Effector memory CD8-positive, alpha-beta T cell (primary cell): ENCODE measurements at regions not wholly inside any gene's neighbourhood (a gene's known extent, or its start where the extent isn't known, plus 50 kb on each side); places are given as distances from the start of the nearest gene placed in this dataset.

Experiments used
- ATAC-seq: fragments of 150-1000 bp; cut with Tn5 transposase; replicated peaks from 2 replicates; pipeline ENCODE4 v1.10.0; 2021; ENCODE audit warnings: mild to moderate bottlenecking, moderate library complexity
- DNase-seq, 3 experiments: peaks; one replicate each; pipeline ENCODE4 v3.0.0; 2021
- H3K27ac Mint-ChIP-seq, 2 donors: one replicate each; pipeline ENCODE4 v1.8.0; 2022; ENCODE audit warnings: mild to moderate bottlenecking in 2 of 2, mixed read lengths in 2 of 2, moderate library complexity in 2 of 2
- H3K27me3 Mint-ChIP-seq, 2 donors: one replicate each; pipeline ENCODE4 v1.8.0; 2022; ENCODE audit warnings: mixed read lengths in 2 of 2
- H3K36me3 Mint-ChIP-seq: one replicate; pipeline ENCODE4 v1.8.0; 2022; ENCODE audit warnings: mild to moderate bottlenecking, moderate library complexity, mixed read lengths; ENCODE audit not compliant: insufficient read depth
- H3K4me1 Mint-ChIP-seq, 2 donors: one replicate each; pipeline ENCODE4 v1.8.0; 2022; ENCODE audit warnings: low read depth in 2 of 2, mixed read lengths in 2 of 2
- H3K4me3 Mint-ChIP-seq, 2 donors: one replicate each; pipeline ENCODE4 v1.8.0; 2022; ENCODE audit warnings: mild to moderate bottlenecking in 2 of 2, mixed read lengths in 2 of 2, moderate library complexity in 2 of 2
- H3K9me3 Mint-ChIP-seq, 2 donors: one replicate each; pipeline ENCODE4 v1.8.0; 2022; ENCODE audit warnings: mixed read lengths in 2 of 2

DNA sequence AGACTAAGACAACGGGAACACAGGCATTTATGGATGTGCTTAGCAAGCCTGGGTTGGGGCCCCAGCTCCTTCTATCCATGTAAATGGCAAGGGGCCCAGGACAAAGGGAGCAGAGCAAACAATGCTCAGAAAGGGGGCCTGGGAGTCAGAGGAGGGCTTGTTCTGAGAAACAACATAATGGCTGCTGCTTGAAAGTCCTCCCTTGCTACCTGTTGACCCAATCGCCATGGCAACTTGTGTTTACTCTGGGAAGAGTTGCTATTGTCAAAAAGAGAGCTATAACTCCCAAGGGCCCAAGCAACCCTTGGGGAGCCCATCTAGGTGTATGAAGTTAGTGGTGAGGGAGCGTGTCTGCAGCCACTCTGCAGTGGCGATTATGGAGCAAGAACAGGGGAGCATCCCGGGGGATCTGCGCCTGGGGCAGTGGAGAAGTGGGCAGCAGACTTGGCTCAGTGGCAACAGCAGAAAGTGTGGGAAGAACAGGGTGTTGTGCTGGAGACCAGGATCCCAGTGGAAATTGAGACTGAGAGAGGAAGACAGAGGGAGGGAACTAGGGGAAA lies 118.7 kb upstream of the NLRP1 start:
- Mint-ChIP-seq H3K9me3 (peaks cover 0 to 2% of the 10 kb centered on the region in 2 donors), H3K4me3 (no peak overlapping the region), H3K27ac (no peak overlapping the region), H3K4me1 (no peaks in the 10 kb centered on the region), H3K27me3 (peaks cover 47 to 78% of the 10 kb centered on the region in 2 donors), H3K36me3 (no peaks in the 10 kb centered on the region)
- DNase-seq = no peak
- ATAC-seq = no peak

DNA sequence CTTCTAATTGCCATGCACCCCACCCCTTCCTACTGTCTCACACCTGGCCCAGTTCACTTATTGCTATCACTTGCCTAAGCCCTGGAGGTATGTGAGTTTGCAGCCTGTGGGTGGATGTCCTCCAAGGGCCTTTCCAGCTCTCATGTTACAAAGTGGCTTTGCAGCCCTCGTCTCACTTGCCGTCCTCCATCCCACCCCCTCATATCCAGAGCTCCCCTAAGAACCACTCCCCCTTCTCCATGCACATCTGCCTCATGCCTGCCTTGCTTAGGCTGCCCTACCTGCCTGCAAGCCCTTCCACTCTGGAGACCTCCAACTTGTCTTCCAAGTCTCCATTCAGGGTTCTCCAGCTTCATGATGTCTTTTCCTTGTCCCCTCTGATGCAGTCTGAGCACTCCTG lies 119.4 kb upstream of the NLRP1 start:
- Mint-ChIP-seq H3K4me1 (no peaks in the 10 kb centered on the region), H3K4me3 (no peak overlapping the region), H3K36me3 (no peaks in the 10 kb centered on the region), H3K27me3 (peaks cover 48 to 74% of the 10 kb centered on the region in 2 donors), H3K27ac (no peak overlapping the region), H3K9me3 (peaks cover 0 to 2% of the 10 kb centered on the region in 2 donors)
- no peak for DNase-seq
- ATAC-seq = no peak

DNA sequence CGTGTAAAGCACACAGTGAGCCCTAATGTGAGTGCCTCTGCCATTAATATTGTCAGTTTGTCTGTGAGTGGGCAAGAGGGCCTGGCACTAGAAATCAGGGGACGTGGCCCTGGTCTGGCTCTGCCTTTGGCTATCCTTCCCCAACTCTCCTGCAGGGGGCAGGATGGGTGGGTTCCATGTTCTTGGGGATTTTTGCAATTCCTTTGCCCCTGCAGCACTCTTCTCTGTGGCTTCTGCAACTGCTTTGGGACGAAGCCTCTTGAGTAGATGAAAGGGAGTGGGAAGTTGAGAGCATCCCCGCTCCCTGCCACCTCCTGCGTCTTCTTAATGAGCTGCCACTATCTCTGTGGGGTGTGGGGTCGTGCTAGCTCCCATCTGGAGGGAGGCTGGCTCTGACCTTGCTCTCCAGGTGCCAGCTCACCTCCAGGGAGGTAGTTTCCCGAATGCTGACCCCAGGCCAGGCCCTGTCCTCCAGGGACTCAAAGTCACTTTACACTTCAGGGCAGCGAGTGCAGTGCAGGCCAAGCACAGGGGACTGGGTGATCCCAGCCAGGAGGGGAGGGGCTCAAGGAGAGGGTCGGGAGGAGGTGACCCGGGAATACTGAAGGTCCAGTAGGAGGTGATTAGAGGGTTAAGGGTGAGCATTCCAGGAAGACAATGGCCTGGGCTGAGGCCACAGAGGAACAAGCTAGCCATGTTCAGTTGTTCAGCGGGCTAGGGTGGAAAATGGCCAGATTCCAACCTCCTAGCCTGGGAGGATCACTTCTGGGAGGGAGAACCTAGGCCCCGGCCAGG lies 121.0 kb upstream of the NLRP1 start:
- H3K4me3 Mint-ChIP-seq = no peak overlapping the region
- H3K36me3 Mint-ChIP-seq = no peaks in the 10 kb centered on the region
- H3K27ac Mint-ChIP-seq = no peak overlapping the region
- peaks cover 45 to 62% of the 10 kb centered on the region in 2 donors for H3K27me3 Mint-ChIP-seq
- ATAC-seq (no peak), DNase-seq (no peak)
- no peaks in the 10 kb centered on the region for H3K4me1 Mint-ChIP-seq
- no peaks in the 10 kb centered on the region for H3K9me3 Mint-ChIP-seq

DNA sequence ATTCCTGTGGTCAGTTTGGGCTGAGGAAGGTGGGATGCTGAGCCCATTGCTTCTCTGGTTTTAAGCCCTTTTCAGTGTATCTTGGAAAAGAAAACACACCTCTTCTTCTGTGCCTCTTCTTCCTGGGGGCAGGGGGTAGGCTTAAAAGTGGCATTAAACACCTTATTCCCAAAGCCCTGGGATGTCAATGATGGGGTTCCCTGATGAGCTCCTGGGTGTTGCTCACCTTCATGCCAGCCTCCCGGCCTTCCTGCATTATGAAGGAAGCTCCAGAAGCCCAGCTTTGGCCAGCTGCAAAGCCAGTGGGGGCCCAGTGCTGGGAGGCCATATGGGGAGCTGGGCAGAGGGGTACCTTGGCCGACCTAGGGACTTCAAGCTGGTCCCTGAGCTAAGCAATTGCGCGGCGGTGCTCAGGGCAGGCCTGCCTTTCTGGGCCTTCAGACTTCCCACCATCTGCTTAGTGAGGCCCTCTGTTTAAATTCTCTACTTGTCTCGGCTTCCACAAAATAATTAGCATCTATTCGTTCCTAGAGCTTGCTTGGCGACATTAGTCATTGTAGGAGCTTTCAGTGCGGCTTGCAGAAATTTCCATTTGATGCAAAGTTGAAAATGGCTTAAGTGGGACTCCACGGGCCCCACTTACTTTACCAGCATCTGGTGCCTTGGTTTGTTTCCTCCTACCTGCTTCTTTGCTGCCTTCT lies 121.7 kb upstream of the NLRP1 start:
- Mint-ChIP-seq H3K27ac (no peak overlapping the region), H3K4me1 (no peaks in the 10 kb centered on the region), H3K4me3 (no peak overlapping the region)

DNA sequence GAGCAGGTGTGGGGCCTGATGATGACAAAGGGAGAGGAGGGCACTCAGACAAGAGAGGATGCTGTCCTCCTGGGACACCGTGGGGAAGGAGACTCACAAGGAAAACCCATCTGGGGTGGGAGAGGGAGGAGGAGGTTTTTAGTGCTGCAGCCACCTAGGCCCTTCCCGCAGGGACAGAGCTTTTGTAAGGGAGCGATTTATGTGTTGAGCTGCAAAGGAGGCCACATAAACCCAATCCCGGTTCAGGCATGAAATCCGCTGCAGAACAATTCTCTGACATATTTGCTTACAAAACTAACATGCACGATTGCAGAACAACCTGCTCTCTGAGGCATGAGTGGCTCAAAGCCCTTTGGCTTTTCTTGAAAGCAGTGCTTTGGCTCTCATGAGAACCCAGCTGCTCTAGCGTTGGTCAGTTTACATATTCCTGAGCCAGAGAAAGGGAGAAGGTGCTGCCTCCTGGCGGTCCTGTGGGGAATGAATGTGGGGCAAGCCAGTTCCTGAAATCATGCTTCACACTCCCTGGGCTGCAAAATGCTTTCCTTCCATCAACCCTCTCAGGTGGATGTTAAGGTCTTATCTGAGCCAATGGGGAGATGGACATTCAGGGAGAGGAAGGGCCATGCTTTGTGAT lies 122.4 kb upstream of the NLRP1 start:
- Mint-ChIP-seq H3K27ac (no peak overlapping the region), H3K36me3 (no peaks in the 10 kb centered on the region), H3K27me3 (peaks cover 52 to 64% of the 10 kb centered on the region in 2 donors), H3K4me3 (no peak overlapping the region), H3K4me1 (no peaks in the 10 kb centered on the region), H3K9me3 (no peaks in the 10 kb centered on the region)
- peak; percentile 48 to 53 (median 50) for DNase-seq
- peak; percentile 48 for ATAC-seq

More for the DNA sequence above, 121.7 kb upstream of the NLRP1 start:
- DNase-seq = no peak
- Mint-ChIP-seq H3K27me3 (peaks cover 45 to 62% of the 10 kb centered on the region in 2 donors), H3K9me3 (no peaks in the 10 kb centered on the region), H3K36me3 (no peaks in the 10 kb centered on the region)
- no peak for ATAC-seq

DNA sequence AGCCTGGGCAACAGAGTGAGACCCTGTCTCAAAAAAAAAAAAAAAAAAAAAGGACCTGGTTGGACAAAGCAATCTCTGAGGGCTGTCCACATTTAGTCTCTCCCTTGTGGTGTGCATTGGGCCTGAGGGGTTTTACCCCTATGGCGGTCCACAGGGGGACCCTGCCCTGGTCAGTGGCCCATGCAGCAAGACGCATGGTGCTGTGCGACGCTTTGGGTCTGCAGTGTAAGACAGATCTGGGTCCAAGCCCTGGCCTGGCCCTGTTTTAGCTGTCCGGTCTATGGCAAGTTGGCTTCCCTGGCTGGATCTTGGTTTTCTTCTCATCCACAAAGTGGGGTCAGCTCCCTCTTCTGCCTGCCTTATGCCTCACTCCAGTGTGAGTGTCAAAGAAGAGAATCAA lies 123.2 kb upstream of the NLRP1 start:
- ATAC-seq (no peak), DNase-seq (no peak)
- Mint-ChIP-seq H3K36me3 (no peaks in the 10 kb centered on the region), H3K27ac (no peak overlapping the region), H3K27me3 (peaks cover 57 to 67% of the 10 kb centered on the region in 2 donors), H3K4me3 (no peak overlapping the region), H3K9me3 (no peaks in the 10 kb centered on the region), H3K4me1 (no peaks in the 10 kb centered on the region)

DNA sequence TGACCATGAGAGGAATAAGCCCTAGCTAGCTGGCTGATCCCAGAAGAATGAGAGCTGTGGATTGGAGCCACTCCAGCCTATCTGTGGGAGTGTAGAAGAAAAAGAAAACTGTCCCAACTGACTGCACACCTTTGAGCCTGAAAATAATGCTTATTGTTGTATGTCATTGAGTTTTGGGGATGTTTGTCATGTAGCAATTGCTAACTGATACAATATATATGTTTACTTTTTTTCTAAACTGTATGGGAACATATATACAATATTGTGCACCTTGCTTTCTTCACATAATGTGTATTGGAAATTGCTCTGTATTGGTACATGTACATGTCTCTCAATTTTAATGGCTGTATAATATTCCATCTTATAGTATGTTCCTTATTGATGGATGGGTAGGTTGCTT lies 124.0 kb upstream of the NLRP1 start:
- no peak overlapping the region for H3K27ac Mint-ChIP-seq

DNA sequence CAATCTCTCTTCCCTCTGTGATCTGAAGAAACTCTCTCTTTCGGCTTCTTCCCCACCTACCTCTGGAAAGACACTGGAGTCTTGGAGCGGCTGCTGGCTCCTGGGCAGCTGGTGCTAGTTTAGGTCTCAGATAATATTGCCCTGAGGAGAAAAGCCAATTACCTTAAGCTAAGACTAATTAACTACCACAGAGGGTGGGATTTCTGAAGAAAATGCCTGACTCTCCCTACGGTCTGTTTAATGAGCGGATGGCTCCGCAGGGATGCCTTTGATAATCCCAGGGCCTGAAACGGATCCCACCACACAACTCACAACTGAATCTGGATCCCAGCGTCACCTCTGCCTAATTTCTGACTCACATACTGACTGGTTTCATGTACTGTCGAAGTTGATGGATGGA lies 127.0 kb upstream of the NLRP1 start:
- no peak for ATAC-seq
- Mint-ChIP-seq H3K36me3 (no peaks in the 10 kb centered on the region), H3K9me3 (no peaks in the 10 kb centered on the region), H3K4me1 (no peaks in the 10 kb centered on the region), H3K27me3 (peaks cover 69 to 73% of the 10 kb centered on the region in 2 donors), H3K4me3 (no peak overlapping the region), H3K27ac (no peak overlapping the region)
- DNase-seq = no peak

More for the DNA sequence above, 124.0 kb upstream of the NLRP1 start:
- no peaks in the 10 kb centered on the region for H3K36me3 Mint-ChIP-seq
- no peaks in the 10 kb centered on the region for H3K4me1 Mint-ChIP-seq
- ATAC-seq (no peak), DNase-seq (no peak)
- H3K9me3 Mint-ChIP-seq = no peaks in the 10 kb centered on the region
- H3K27me3 Mint-ChIP-seq = peaks cover 57 to 67% of the 10 kb centered on the region in 2 donors
- H3K4me3 Mint-ChIP-seq = no peak overlapping the region

DNA sequence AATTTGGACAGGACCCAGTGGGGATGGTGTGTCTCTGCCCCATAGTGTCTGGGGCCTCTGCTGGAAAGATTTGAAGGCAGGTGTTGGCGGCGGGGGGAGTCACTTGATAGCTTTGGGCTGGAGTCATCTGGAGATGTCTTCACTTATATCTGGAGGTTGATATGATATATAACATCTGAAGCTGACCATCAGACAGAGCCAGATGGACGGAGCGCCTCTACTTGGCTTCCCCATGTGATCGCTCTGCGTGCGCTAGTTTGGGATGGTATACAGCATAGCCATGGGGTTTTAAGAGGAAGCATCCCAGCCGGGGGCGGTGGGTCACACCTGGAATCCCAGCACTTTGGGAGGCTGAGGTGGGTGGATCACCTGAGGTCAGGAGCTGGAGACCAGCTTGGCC lies 130.7 kb upstream of the NLRP1 start:
- peaks cover 83 to 94% of the 10 kb centered on the region in 2 donors for H3K27me3 Mint-ChIP-seq
- no peaks in the 10 kb centered on the region for H3K36me3 Mint-ChIP-seq
- no peaks in the 10 kb centered on the region for H3K9me3 Mint-ChIP-seq

DNA sequence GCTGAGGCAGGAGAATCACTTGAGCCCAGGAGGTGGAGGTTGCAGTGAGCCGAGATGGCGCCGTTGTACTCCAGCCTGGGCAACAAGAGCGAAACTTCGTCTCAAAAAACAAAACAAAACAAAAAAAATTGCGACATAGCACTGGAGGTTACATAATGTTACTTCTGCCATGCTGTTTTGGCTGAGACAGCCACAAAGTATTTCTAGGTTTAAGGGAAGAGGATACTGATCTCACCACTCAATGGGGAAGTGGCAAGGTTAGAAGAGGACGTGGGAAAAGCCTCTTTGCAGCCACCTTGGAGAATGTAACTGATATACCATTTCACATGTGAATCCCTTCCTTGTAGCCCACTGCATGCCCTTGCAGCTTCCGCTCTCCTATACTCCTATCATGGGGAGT lies 131.2 kb upstream of the NLRP1 start:
- H3K27ac Mint-ChIP-seq = no peak overlapping the region
- DNase-seq (no peak), ATAC-seq (no peak)
- no peaks in the 10 kb centered on the region for H3K36me3 Mint-ChIP-seq
- H3K4me3 Mint-ChIP-seq = no peak overlapping the region
- H3K4me1 Mint-ChIP-seq = no peaks in the 10 kb centered on the region
- no peaks in the 10 kb centered on the region for H3K9me3 Mint-ChIP-seq
- H3K27me3 Mint-ChIP-seq = peaks cover 78 to 91% of the 10 kb centered on the region in 2 donors

More for the DNA sequence above, 130.7 kb upstream of the NLRP1 start:
- Mint-ChIP-seq H3K27ac (no peak overlapping the region), H3K4me3 (no peak overlapping the region), H3K4me1 (no peaks in the 10 kb centered on the region)
- no peak for DNase-seq
- ATAC-seq = no peak

DNA sequence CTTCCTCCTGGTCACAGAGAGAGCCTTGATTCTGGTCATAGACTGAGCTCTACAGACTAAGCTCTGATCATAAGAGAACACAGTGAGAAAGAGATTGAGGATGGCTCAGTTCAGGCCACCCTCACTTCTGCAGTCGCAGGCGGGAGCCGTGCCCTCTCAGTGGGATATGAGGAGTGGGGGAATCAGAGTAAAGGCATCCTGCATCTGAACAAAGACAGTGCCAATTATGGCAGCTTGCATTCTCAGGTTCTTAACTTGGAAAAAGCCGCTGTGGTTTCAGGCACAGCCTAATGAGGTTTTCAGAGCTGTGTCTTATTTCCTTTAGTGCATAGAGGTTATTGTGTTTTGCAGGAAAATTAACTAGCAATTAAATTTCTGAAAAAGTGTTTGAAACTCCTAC lies 134.4 kb upstream of the NLRP1 start:
- Mint-ChIP-seq H3K4me1 (no peaks in the 10 kb centered on the region), H3K9me3 (no peaks in the 10 kb centered on the region), H3K27me3 (peaks cover 61 to 81% of the 10 kb centered on the region in 2 donors), H3K27ac (no peak overlapping the region), H3K4me3 (no peak overlapping the region), H3K36me3 (no peaks in the 10 kb centered on the region)
- DNase-seq (no peak), ATAC-seq (no peak)

DNA sequence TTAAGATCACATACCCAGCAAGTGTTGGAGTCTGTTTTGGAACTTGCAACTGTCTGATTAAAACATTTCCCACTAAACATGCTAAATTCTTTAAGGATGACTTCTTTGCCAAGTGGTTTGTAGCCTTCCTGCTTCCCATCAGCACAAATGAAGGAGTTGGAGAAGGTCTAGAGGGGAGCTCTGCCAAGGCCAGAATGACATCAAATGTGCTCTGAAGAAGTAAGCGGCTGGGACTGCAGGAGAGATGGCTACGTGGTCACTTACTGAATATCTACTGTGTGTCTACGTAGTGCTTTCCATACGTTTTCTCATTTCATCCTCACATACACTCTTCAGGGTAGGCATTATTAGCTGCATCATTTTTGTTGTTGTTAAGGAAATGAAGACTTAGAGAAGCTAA lies 135.7 kb upstream of the NLRP1 start:
- H3K27me3 Mint-ChIP-seq = peaks cover 61 to 81% of the 10 kb centered on the region in 2 donors
- no peak overlapping the region for H3K27ac Mint-ChIP-seq
- H3K4me1 Mint-ChIP-seq = no peaks in the 10 kb centered on the region
- ATAC-seq (no peak), DNase-seq (no peak)
- peaks cover 0 to 3% of the 10 kb centered on the region in 2 donors for H3K9me3 Mint-ChIP-seq
- no peak overlapping the region for H3K4me3 Mint-ChIP-seq
- H3K36me3 Mint-ChIP-seq = no peaks in the 10 kb centered on the region

DNA sequence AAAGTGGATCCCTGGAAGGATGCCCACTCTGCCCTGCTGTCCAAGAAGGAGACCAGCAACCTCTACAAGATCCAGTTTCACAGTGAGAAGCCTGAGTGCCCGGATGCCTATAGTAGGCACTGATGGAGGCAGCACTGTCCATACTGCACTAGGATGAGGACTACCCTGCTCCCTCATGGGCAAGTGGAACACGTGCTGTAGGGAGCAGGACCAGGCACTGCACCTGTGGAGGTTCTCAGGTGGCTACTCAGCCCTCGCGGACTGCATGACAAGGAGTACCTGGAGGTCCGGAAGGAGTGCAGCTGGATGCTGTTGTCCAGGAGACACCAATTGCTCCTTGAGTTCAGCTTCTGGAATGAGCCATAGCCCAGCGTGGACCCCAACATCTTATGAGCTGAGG lies 146.1 kb upstream of the NLRP1 start:
- H3K4me3 Mint-ChIP-seq = no peak overlapping the region
- DNase-seq = no peak
- H3K9me3 Mint-ChIP-seq = no peaks in the 10 kb centered on the region
- H3K27me3 Mint-ChIP-seq = peaks cover 59 to 85% of the 10 kb centered on the region in 2 donors
- H3K4me1 Mint-ChIP-seq = no peaks in the 10 kb centered on the region
- no peak for ATAC-seq
- no peaks in the 10 kb centered on the region for H3K36me3 Mint-ChIP-seq
- H3K27ac Mint-ChIP-seq = no peak overlapping the region
